GM12878 (cell line): ENCODE measurements at regions not wholly inside any gene's neighbourhood (a gene's known extent, or its start where the extent isn't known, plus 50 kb on each side); places are given as distances from the start of the nearest gene placed in this dataset.
"Not testable (repeated sequence)": the region's sequence is repeated elsewhere in the genome, so short reads cannot be mapped to it uniquely, and the experiment has no call there.

ENCODE experiments used
- ATAC-seq: fragments of 200-7000 bp; cut with Tn5 transposase; 3 replicates; pipeline ENCODE4 v1.9.1; 2020; ENCODE audit warnings: mild to moderate bottlenecking, moderate library complexity
- BruUV-seq: library from RNA; stranded (reverse); fragments of 400-500 nt; replicated peaks from 2 replicates; lab custom pipeline; 2021; lab: Mats Ljungman, UMichigan
- CTCF ChIA-PET: fragments of 300-600 bp; sonication (Branson Sonifier 250); formaldehyde crosslinking; extraction: SDS; loops from one replicate; lab custom pipeline; 2021; ENCODE audit warnings: inconsistent platforms; lab: Yijun Ruan, JAX
- POLR2A ChIA-PET: fragments of 350-600 bp; formaldehyde crosslinking; extraction: SDS; loops from one replicate; lab custom pipeline; 2021; ENCODE audit warnings: inconsistent platforms; lab: Charles Lee
- RAD21 ChIA-PET: fragments of 300-600 bp; sonication (Branson Sonifier 250); formaldehyde crosslinking; loops from one replicate; lab custom pipeline; 2023; ENCODE audit warnings: antibody characterized with exemption; ENCODE audit not compliant: unreplicated experiment; lab: Charles Lee
- SMC1A ChIA-PET: fragments of 300-600 bp; sonication (Branson Sonifier 250); formaldehyde crosslinking; loops from one replicate; lab custom pipeline; 2023; ENCODE audit not compliant: unreplicated experiment, uncharacterized antibody; lab: Charles Lee
- DNase-seq: peaks from one replicate; pipeline ENCODE4 v3.0.0-alpha.2; 2011; ENCODE audit warnings: low read depth, low spot score
- FAIRE-seq: peaks from 3 replicates; lab custom pipeline; 2011; peaks lifted over from hg19 to GRCh38; lab: Jason Lieb, UNC
- H2AFZ ChIP-seq: 2 replicates; pipeline ENCODE4 v1.6.0; 2011; ENCODE audit warnings: low read depth, low read length, control low read depth; ENCODE audit not compliant: control insufficient read depth
- H3K27ac ChIP-seq: 2 replicates; pipeline ENCODE4 v1.5.1; 2011; ENCODE audit warnings: control low read depth; ENCODE audit not compliant: control insufficient read depth, insufficient read depth
- H3K27me3 ChIP-seq, 2 experiments: replicated peaks in 1 of 2; 2 replicates each; pipeline versions ENCODE4 v1.6.0 to v1.6.1; 2011; ENCODE audit warnings: low read length in 1 of 2; ENCODE audit not compliant: control insufficient read depth in 2 of 2, insufficient read depth in 2 of 2
- H3K36me3 ChIP-seq, 2 experiments: 2 replicates each; pipeline ENCODE4 v1.5.1; 2011; ENCODE audit warnings: low read length in 1 of 2; ENCODE audit not compliant: control insufficient read depth in 2 of 2, insufficient read depth in 2 of 2
- H3K4me1 ChIP-seq: 2 replicates; pipeline ENCODE4 v1.6.1; 2011; ENCODE audit warnings: mild to moderate bottlenecking, low read length, moderate library complexity, mixed read lengths; ENCODE audit not compliant: control insufficient read depth, insufficient read depth
- H3K4me2 ChIP-seq: 2 replicates; pipeline ENCODE4 v1.6.0; 2011; ENCODE audit warnings: control low read depth; ENCODE audit not compliant: control insufficient read depth, insufficient read depth
- H3K4me3 ChIP-seq: fragments of 200-600 bp; sonication (generic); 2 replicates; pipeline ENCODE4 v1.5.1; 2016
- H3K79me2 ChIP-seq: 2 replicates; pipeline ENCODE4 v1.6.0; 2011; ENCODE audit warnings: low read length; ENCODE audit not compliant: control insufficient read depth, insufficient read depth
- H3K9ac ChIP-seq: 2 replicates; pipeline ENCODE4 v1.8.0; 2011; ENCODE audit warnings: low read length, control low read depth, mixed read lengths; ENCODE audit not compliant: control insufficient read depth, insufficient read depth
- H3K9me3 ChIP-seq: replicated peaks from 3 replicates; pipeline ENCODE4 v1.5.1; 2011; ENCODE audit warnings: mild to moderate bottlenecking, low read length; ENCODE audit not compliant: control insufficient read depth, insufficient read depth
- H4K20me1 ChIP-seq: 2 replicates; pipeline ENCODE4 v1.6.0; 2011; ENCODE audit not compliant: control insufficient read depth, insufficient read depth
- BRCA1 ChIP-seq: IDR thresholded peaks from 2 replicates; pipeline ENCODE4 v1.6.1; 2011; ENCODE audit warnings: low read depth, low read length, improper control_type of control experiment
- CEBPB ChIP-seq, 2 experiments: fragments of 150-350 bp in 1 of 2; IDR thresholded peaks; 2 replicates each; pipeline ENCODE4 v1.6.1; 2012 to 2014; ENCODE audit warnings: low read depth in 2 of 2, low read length in 2 of 2, borderline replicate concordance in 1 of 2, inconsistent platforms in 1 of 2
- EP300 ChIP-seq, 2 experiments: fragments of 150-350 bp in 1 of 2; IDR thresholded peaks; 2 replicates each; pipeline ENCODE4 v1.6.1; 2011 to 2012; ENCODE audit warnings: low read depth in 2 of 2, low read length in 2 of 2, borderline replicate concordance in 1 of 2, improper control_type of control experiment in 1 of 2, inconsistent platforms in 1 of 2; ENCODE audit not compliant: control insufficient read depth in 1 of 2
- FOXK2 ChIP-seq: fragments of 450-650 bp; IDR thresholded peaks from 2 replicates; pipeline ENCODE4 v1.6.1; 2017; ENCODE audit warnings: mild to moderate bottlenecking, moderate library complexity
- FOXM1 ChIP-seq: IDR thresholded peaks from 2 replicates; pipeline ENCODE4 v1.6.1; 2012; ENCODE audit warnings: low read depth, mild to moderate bottlenecking, inconsistent platforms, low read length, moderate library complexity
- HCFC1 ChIP-seq: fragments of 150-350 bp; IDR thresholded peaks from 2 replicates; pipeline ENCODE4 v1.6.1; 2014; ENCODE audit warnings: low read length
- HDGF ChIP-seq: fragments of 450-650 bp; IDR thresholded peaks from 2 replicates; pipeline ENCODE4 v1.6.1; 2016; ENCODE audit warnings: antibody characterized with exemption
- IRF5 ChIP-seq: fragments of 450-650 bp; IDR thresholded peaks from 2 replicates; pipeline ENCODE4 v1.6.1; 2017; ENCODE audit warnings: borderline replicate concordance
- MEF2A ChIP-seq: IDR thresholded peaks from 2 replicates; pipeline ENCODE4 v1.6.1; 2011; ENCODE audit warnings: low read depth, mild to moderate bottlenecking, low read length, moderate library complexity; ENCODE audit not compliant: insufficient read depth
- NR2C1 ChIP-seq: fragments of 450-650 bp; IDR thresholded peaks from 2 replicates; pipeline ENCODE4 v1.6.1; 2017; ENCODE audit warnings: antibody characterized with exemption, mild to moderate bottlenecking, moderate library complexity
- NR2F1 ChIP-seq: fragments of 450-650 bp; conservative IDR thresholded peaks from 2 replicates; pipeline ENCODE4 v1.6.1; 2017; ENCODE audit warnings: mild to moderate bottlenecking
- NRF1 ChIP-seq: conservative IDR thresholded peaks from 2 replicates; pipeline ENCODE4 v1.6.1; 2011; ENCODE audit warnings: mild to moderate bottlenecking, low read depth, low read length, improper control_type of control experiment
- PAX8 ChIP-seq: fragments of 450-650 bp; IDR thresholded peaks from 2 replicates; pipeline ENCODE4 v1.6.1; 2017; ENCODE audit warnings: mild to moderate bottlenecking, moderate library complexity
- SMAD5 ChIP-seq: IDR thresholded peaks from 2 replicates; pipeline ENCODE4 v1.6.1; 2016; ENCODE audit warnings: antibody characterized with exemption, low read depth
- SP1 ChIP-seq: IDR thresholded peaks from one replicate; pipeline ENCODE4 v1.6.1; 2011; ENCODE audit warnings: low read depth, low read length
- SRF ChIP-seq, 2 experiments: IDR thresholded peaks; 2 replicates each; pipeline ENCODE4 v1.6.1; 2011; ENCODE audit warnings: low read depth in 2 of 2, low read length in 2 of 2, mild to moderate bottlenecking in 1 of 2, moderate library complexity in 1 of 2
- STAT1 ChIP-seq: fragments of 450-650 bp; conservative IDR thresholded peaks from 2 replicates; pipeline ENCODE4 v1.6.1; 2014; ENCODE audit warnings: antibody characterized with exemption, mild to moderate bottlenecking
- SUZ12 ChIP-seq: fragments of 200-600 bp; sonication (generic); IDR thresholded peaks from one replicate; pipeline ENCODE4 v1.6.1; 2018; ENCODE audit warnings: antibody characterized with exemption, mild to moderate bottlenecking; ENCODE audit not compliant: unreplicated experiment
- TCF12 ChIP-seq: IDR thresholded peaks from 2 replicates; pipeline ENCODE4 v1.6.1; 2011; ENCODE audit warnings: low read depth, mild to moderate bottlenecking, low read length
- WGBS: methylation state at CpG from one replicate; pipeline ENCODE4 v1.1.6; 2016; ENCODE audit warnings: low lambda C conversion rate; ENCODE audit not compliant: insufficient replicate concordance, insufficient coverage; ENCODE audit errors: missing lambda C conversion rate; 5-methylcytosine and 5-hydroxymethylcytosine counted together
- in situ Hi-C: fragments of 300-500 bp; cut with MboI; formaldehyde crosslinking; loops from 9 replicates; pipeline ENCODE4 v1.14.3; 2018; ENCODE audit warnings: mixed read lengths
- intact Hi-C: fragments of 100-400 bp; cut with micrococcal nuclease; formaldehyde crosslinking; loops from one replicate; pipeline ENCODE4 v1.14.2; 2022; ENCODE audit not compliant: unreplicated experiment

DNA sequence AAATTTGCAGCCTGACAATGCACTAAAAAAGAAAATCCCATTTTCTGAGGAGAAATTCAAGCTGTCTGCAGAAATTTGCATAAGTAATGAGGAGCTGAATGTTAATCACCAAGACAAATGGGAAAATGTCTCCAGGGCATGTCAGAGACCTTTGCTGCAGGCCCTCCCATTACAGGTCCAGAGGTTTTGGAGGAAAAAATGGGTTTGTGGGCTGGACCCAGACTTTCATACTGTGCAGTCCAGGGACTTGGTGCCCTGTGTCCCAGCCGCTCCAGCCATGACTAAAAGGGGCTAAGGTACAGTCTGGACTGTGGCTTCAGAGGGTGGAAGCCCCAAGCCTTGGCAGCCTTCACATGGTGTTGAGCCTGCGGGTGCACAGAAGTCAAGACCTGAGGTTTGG lies 209.8 kb upstream of the PRICKLE2 start:
- H3K4me3 ChIP-seq, intact Hi-C loops, SMC1A ChIA-PET, H3K4me1 ChIP-seq, H3K27me3 ChIP-seq, H3K9ac ChIP-seq, H3K9me3 ChIP-seq, H3K79me2 ChIP-seq, H4K20me1 ChIP-seq, CTCF ChIA-PET, BruUV-seq, H3K36me3 ChIP-seq, DNase-seq, ATAC-seq, FAIRE-seq, H3K4me2 ChIP-seq, H2AFZ ChIP-seq, POLR2A ChIA-PET, in situ Hi-C loops, H3K27ac ChIP-seq, RAD21 ChIA-PET: not testable (repeated sequence)
- WGBS: 25% methylated on average over 2 of the region's 2 CpGs

GRCh38 chr3:64432870-64433269 lies 207.6 kb upstream of the PRICKLE2 start:
- no peak for FAIRE-seq
- ChIA-PET POLR2A (interaction anchor here (0.5 kb wide), 1 partner anchor 37 kb away, joined by 3 read pairs; no protein-coding TSS in a partner anchor), RAD21 (interaction anchor here (1.0 kb wide), 1 partner anchor 15 kb away, joined by 3 read pairs; no protein-coding TSS in a partner anchor), CTCF (no interaction called here), SMC1A (interaction anchor here (1.0 to 2.3 kb wide), 7 partner anchors 8 to 111 kb away, joined by 3 to 15 read pairs (median 4); no protein-coding TSS in a partner anchor)
- Histone ChIP-seq H2AFZ (no peak overlapping the region), H3K4me2 (no peak overlapping the region), H3K36me3 (no peaks in the 10 kb centered on the region), H3K79me2 (no peaks in the 10 kb centered on the region), H3K4me1 (no peaks in the 10 kb centered on the region), H3K27me3 (no peaks in the 10 kb centered on the region), H3K9me3 (peaks cover 2% of the 10 kb centered on the region; the same call in 1 of the 3 replicates), H3K27ac (no peak overlapping the region), H4K20me1 (no peaks in the 10 kb centered on the region), H3K9ac (no peak overlapping the region), H3K4me3 (no peak overlapping the region)
- BruUV-seq: no TSS peak
- intact Hi-C loops: no loop called here
- DNase-seq: no peak
- TF ChIP-seq NR2F1: no peak
- no peak for TF ChIP-seq FOXM1
- TF ChIP-seq TCF12: no peak
- TF ChIP-seq SP1: no peak
- TF ChIP-seq SMAD5: no peak
- no peak for TF ChIP-seq SUZ12
- TF ChIP-seq HDGF: no peak
- TF ChIP-seq NRF1: no peak
- TF ChIP-seq FOXK2: no peak
- no peak for TF ChIP-seq CEBPB (IDR thresholded peaks at IDR 0.05; ENCODE audit: borderline replicate concordance in 1 of 2, low read depth in 2 of 2, low read length in 2 of 2)
- no peak for TF ChIP-seq MEF2A
- no peak for TF ChIP-seq NR2C1
- no peak for TF ChIP-seq EP300 (IDR thresholded peaks at IDR 0.05; ENCODE audit: borderline replicate concordance in 1 of 2, control insufficient read depth in 1 of 2, low read depth in 2 of 2, low read length in 2 of 2)
- TF ChIP-seq STAT1: no peak
- no peak for TF ChIP-seq SRF (IDR thresholded peaks at IDR 0.05; ENCODE audit: low read depth in 2 of 2, low read length in 2 of 2)
- no peak for TF ChIP-seq PAX8
- TF ChIP-seq BRCA1: no peak
- TF ChIP-seq IRF5: no peak
- TF ChIP-seq HCFC1: no peak
- in situ Hi-C loops: no loop called here
- no peak for ATAC-seq
- 0% methylated on average over 3 of the region's 3 CpGs for WGBS
